Mesendoderm (in vitro differentiated cells): ENCODE measurements at regions not wholly inside any gene's neighbourhood (a gene's known extent, or its start where the extent isn't known, plus 50 kb on each side); places are given as distances from the start of the nearest gene placed in this dataset.

Experiments
- DNase-seq: peaks from one replicate; pipeline ENCODE4 v3.0.0; 2013
- H2AK5ac ChIP-seq: 2 replicates; pipeline ENCODE4 v1.6.1; 2013; ENCODE audit warnings: low read length, inconsistent platforms
- H2BK120ac ChIP-seq: 2 replicates; pipeline ENCODE4 v1.6.1; 2013; ENCODE audit warnings: low read depth, mild to moderate bottlenecking, low read length, moderate library complexity, mixed read lengths
- H2BK15ac ChIP-seq: replicated peaks from 2 replicates; pipeline ENCODE4 v1.6.1; 2013; ENCODE audit warnings: low read depth, mild to moderate bottlenecking, moderate library complexity
- H2BK5ac ChIP-seq: 2 replicates; pipeline ENCODE4 v1.6.1; 2013; ENCODE audit warnings: low read length, inconsistent platforms
- H3K18ac ChIP-seq: 2 replicates; pipeline ENCODE4 v1.6.1; 2013; ENCODE audit warnings: mild to moderate bottlenecking, low read length, mixed read lengths
- H3K23ac ChIP-seq: one replicate; pipeline ENCODE4 v1.6.1; 2013; ENCODE audit warnings: low read length
- H3K27ac ChIP-seq: 2 replicates; pipeline ENCODE4 v1.5.1; 2013; ENCODE audit warnings: low read depth, mild to moderate bottlenecking, inconsistent platforms, low read length, moderate library complexity
- H3K27me3 ChIP-seq: 2 replicates; pipeline ENCODE4 v1.6.1; 2013; ENCODE audit warnings: low read length, control low read depth, mild to moderate bottlenecking, inconsistent platforms; ENCODE audit not compliant: insufficient read depth, poor library complexity
- H3K36me3 ChIP-seq: 2 replicates; pipeline ENCODE4 v1.6.1; 2013; ENCODE audit warnings: low read length, inconsistent platforms; ENCODE audit not compliant: control insufficient read depth, insufficient read depth
- H3K4ac ChIP-seq: one replicate; pipeline ENCODE4 v1.6.1; 2013; ENCODE audit warnings: low read depth, mild to moderate bottlenecking, low read length, moderate library complexity
- H3K4me1 ChIP-seq: 2 replicates; pipeline ENCODE4 v1.6.1; 2013; ENCODE audit warnings: low read depth, low read length, inconsistent platforms; ENCODE audit not compliant: control insufficient read depth
- H3K4me2 ChIP-seq: 2 replicates; pipeline ENCODE4 v1.6.1; 2013; ENCODE audit warnings: low read length
- H3K4me3 ChIP-seq: 2 replicates; pipeline ENCODE4 v1.5.1; 2013; ENCODE audit warnings: mild to moderate bottlenecking, low read length
- H3K56ac ChIP-seq: one replicate; pipeline ENCODE4 v1.6.1; 2013; ENCODE audit warnings: low read length
- H3K79me1 ChIP-seq: 2 replicates; pipeline ENCODE4 v1.6.1; 2013; ENCODE audit warnings: low read length, inconsistent platforms
- H3K79me2 ChIP-seq: 2 replicates; pipeline ENCODE4 v1.6.1; 2013; ENCODE audit warnings: mild to moderate bottlenecking, low read length; ENCODE audit not compliant: control insufficient read depth, insufficient read depth
- H3K9ac ChIP-seq: 2 replicates; pipeline ENCODE4 v1.6.1; 2013; ENCODE audit warnings: low read length, inconsistent platforms
- H4K5ac ChIP-seq: one replicate; pipeline ENCODE4 v1.6.1; 2013; ENCODE audit warnings: low read length
- H4K8ac ChIP-seq: one replicate; pipeline ENCODE4 v1.6.1; 2013; ENCODE audit warnings: low read depth, mild to moderate bottlenecking, control low read depth, low read length, moderate library complexity
- WGBS: extraction: QIAGEN DNeasy Blood & Tissue Kit; methylation state at CpG from one replicate; pipeline ENCODE4 v1.1.7; 2013; ENCODE audit warnings: low lambda C conversion rate, missing lambda C conversion rate; ENCODE audit not compliant: insufficient coverage; ENCODE audit errors: extremely low coverage; 5-methylcytosine and 5-hydroxymethylcytosine counted together

DNA sequence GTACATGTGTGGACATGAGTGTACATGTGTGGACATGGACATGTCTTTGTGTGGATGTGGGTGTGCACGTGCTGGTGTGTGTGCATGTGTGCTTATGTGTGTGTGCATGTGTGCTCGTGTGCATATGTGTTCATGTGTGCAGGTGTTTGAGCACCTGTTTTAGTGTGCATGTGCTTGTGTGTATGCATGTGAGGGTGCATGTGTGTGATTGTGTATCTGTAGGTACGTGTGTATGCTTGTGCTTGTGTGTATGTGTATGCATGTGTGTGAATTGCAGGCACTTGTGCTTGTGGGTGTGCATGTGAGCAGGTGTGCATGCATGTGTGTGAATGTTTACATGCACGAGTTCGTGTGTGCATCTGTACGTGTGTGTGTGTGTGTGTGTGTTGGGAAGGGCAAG is 300.6 kb upstream of the EEF2KMT start:
- WGBS: no CpG with 5 or more reads among the region's 6 CpGs
- H3K56ac ChIP-seq: no peak overlapping the region
- no peak overlapping the region for H4K8ac ChIP-seq

DNA sequence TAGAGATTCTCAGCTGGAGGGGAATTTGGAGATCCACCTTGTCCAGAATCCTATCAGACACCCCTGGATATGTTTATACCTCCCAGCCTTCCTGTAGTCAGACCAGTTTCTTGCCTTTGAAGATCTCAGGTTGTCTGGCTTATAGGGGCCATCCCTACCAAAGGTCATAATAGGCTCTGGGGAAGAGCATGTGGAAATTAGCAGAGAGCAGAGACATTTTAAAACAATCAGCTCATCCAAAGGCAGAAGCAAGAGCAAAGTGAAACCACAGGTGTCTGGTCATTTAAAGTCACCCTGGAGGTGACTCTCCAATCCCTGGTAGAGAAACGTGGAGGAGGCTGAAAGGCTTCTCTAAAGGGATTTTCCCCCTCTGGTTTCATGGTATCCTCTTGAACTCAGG is 299.3 kb upstream of the EEF2KMT start:
- no peak overlapping the region for H3K4me2 ChIP-seq
- no peak overlapping the region for H2BK15ac ChIP-seq
- H3K18ac ChIP-seq: no peak overlapping the region
- no peak overlapping the region for H3K4ac ChIP-seq
- H3K79me2 ChIP-seq: no peaks in the 10 kb centered on the region
- no peak overlapping the region for H2AK5ac ChIP-seq
- H3K9ac ChIP-seq: no peak overlapping the region
- H3K79me1 ChIP-seq: no peaks in the 10 kb centered on the region
- no peak overlapping the region for H3K23ac ChIP-seq
- no peak overlapping the region for H4K5ac ChIP-seq
- no peak for DNase-seq
- no peak overlapping the region for H3K27ac ChIP-seq
- H3K36me3 ChIP-seq: no peaks in the 10 kb centered on the region
- no peak overlapping the region for H2BK5ac ChIP-seq
- H4K8ac ChIP-seq: no peak overlapping the region
- H3K27me3 ChIP-seq: no peaks in the 10 kb centered on the region
- H3K4me3 ChIP-seq: no peak overlapping the region
- no peak overlapping the region for H2BK120ac ChIP-seq
- WGBS: no CpG with 5 or more reads among the region's 1 CpG
- H3K56ac ChIP-seq: no peak overlapping the region
- H3K4me1 ChIP-seq: no peaks in the 10 kb centered on the region

More for the DNA sequence above, 300.6 kb upstream of the EEF2KMT start:
- Histone ChIP-seq H3K18ac (no peak overlapping the region), H3K36me3 (no peaks in the 10 kb centered on the region), H2BK120ac (no peak overlapping the region), H3K23ac (no peak overlapping the region), H3K4me1 (no peaks in the 10 kb centered on the region), H3K4ac (no peak overlapping the region), H2BK15ac (no peak overlapping the region), H3K27me3 (no peaks in the 10 kb centered on the region), H3K4me3 (no peak overlapping the region), H3K79me1 (no peaks in the 10 kb centered on the region), H4K5ac (no peak overlapping the region), H2AK5ac (no peak overlapping the region), H3K4me2 (no peak overlapping the region), H3K27ac (no peak overlapping the region), H2BK5ac (no peak overlapping the region), H3K79me2 (no peaks in the 10 kb centered on the region), H3K9ac (no peak overlapping the region)
- no peak for DNase-seq

DNA sequence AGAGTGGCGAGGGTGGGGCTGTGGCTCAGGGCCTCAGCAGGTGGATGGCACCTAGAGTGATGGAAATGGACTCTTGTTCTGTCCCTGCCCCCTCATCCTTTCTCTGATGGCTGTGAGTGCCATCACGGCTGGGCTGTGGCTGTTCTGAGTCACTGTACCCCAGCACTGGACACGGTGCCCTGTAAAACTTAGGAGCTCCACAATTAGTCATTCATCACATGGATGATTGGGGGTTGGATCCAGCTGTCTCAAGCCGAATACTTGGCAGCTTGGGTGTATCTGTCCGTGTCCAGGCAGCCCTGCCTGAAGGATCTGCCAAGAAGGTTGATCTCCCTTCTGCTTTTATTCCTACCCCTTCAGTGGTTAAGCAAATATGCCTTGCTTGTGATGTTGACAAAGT is 295.5 kb upstream of the EEF2KMT start:
- no peak overlapping the region for H3K56ac ChIP-seq
- H2BK120ac ChIP-seq: no peak overlapping the region
- H3K79me2 ChIP-seq: no peaks in the 10 kb centered on the region
- H3K27ac ChIP-seq: no peak overlapping the region
- no peaks in the 10 kb centered on the region for H3K4me1 ChIP-seq
- H3K23ac ChIP-seq: no peak overlapping the region
- no CpG with 5 or more reads among the region's 5 CpGs for WGBS
- no peak overlapping the region for H3K9ac ChIP-seq
- H2BK15ac ChIP-seq: no peak overlapping the region
- no peaks in the 10 kb centered on the region for H3K79me1 ChIP-seq
- H2AK5ac ChIP-seq: no peak overlapping the region
- no peaks in the 10 kb centered on the region for H3K27me3 ChIP-seq
- H4K8ac ChIP-seq: no peak overlapping the region
- no peaks in the 10 kb centered on the region for H3K36me3 ChIP-seq
- no peak for DNase-seq
- no peak overlapping the region for H4K5ac ChIP-seq
- no peak overlapping the region for H3K4me3 ChIP-seq
- no peak overlapping the region for H3K4ac ChIP-seq
- no peak overlapping the region for H3K4me2 ChIP-seq
- no peak overlapping the region for H3K18ac ChIP-seq
- H2BK5ac ChIP-seq: no peak overlapping the region

DNA sequence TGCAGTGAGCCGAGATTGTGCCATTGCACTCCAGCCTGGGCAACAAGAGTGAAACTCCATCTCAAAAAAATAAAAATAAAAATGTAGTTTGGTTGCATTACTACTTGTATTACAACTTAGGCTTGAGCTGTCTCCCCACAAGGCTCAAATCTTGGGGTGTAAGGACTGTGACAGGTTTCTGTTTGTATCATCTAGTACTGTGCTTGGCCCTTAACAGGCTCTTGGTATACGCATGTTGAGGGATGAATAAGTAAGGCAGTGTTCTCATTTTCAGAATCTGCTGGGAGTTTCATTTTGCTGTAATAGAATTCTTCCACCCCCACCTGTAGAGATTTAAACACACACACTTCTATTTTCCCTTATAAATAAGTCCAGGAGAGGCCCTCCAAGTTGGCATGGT is 289.4 kb upstream of the EEF2KMT start:
- H2BK120ac ChIP-seq: no peak overlapping the region
- no peak overlapping the region for H3K4me3 ChIP-seq
- H2BK5ac ChIP-seq: no peak overlapping the region
- no peak overlapping the region for H2AK5ac ChIP-seq
- no peak for DNase-seq
- no peak overlapping the region for H3K23ac ChIP-seq
- no peak overlapping the region for H3K4ac ChIP-seq
- no peak overlapping the region for H3K56ac ChIP-seq
- no peak overlapping the region for H3K18ac ChIP-seq
- H3K79me2 ChIP-seq: no peaks in the 10 kb centered on the region
- no peaks in the 10 kb centered on the region for H3K79me1 ChIP-seq
- H3K27ac ChIP-seq: no peak overlapping the region
- H3K9ac ChIP-seq: no peak overlapping the region
- H4K8ac ChIP-seq: no peak overlapping the region
- H3K27me3 ChIP-seq: no peaks in the 10 kb centered on the region
- H4K5ac ChIP-seq: no peak overlapping the region
- no peak overlapping the region for H2BK15ac ChIP-seq
- no CpG with 5 or more reads among the region's 2 CpGs for WGBS
- H3K4me2 ChIP-seq: no peak overlapping the region
- no peaks in the 10 kb centered on the region for H3K36me3 ChIP-seq
- H3K4me1 ChIP-seq: no peaks in the 10 kb centered on the region

DNA sequence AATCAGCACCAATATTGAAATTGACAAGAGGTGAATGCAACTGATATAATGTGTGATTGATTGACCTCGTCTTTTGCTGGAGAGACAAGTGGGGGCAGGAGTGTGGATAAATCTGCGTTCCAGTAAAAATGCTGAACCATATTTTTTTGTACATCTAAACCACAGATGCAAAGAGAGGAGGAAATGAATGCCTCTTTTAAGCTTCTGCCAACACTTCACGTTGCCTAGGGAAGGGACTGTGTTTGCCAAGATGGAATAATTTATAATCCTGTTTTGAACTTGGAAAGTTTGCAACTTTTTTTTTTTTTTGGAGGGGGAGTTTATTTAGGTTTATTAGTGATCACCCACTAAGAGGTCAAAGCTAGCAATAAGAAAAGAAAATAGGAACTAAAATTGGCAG is 288.2 kb upstream of the EEF2KMT start:
- Histone ChIP-seq H3K36me3 (no peaks in the 10 kb centered on the region), H2BK5ac (no peak overlapping the region), H3K79me2 (no peaks in the 10 kb centered on the region), H2BK15ac (no peak overlapping the region), H3K79me1 (no peaks in the 10 kb centered on the region), H2BK120ac (no peak overlapping the region), H3K27ac (no peak overlapping the region), H3K23ac (no peak overlapping the region), H3K9ac (no peak overlapping the region), H3K18ac (no peak overlapping the region), H3K4me1 (no peaks in the 10 kb centered on the region), H3K4me2 (no peak overlapping the region), H2AK5ac (no peak overlapping the region), H3K56ac (no peak overlapping the region), H3K4ac (no peak overlapping the region), H3K4me3 (no peak overlapping the region), H3K27me3 (no peaks in the 10 kb centered on the region), H4K8ac (no peak overlapping the region), H4K5ac (no peak overlapping the region)
- no CpG with 5 or more reads among the region's 3 CpGs for WGBS
- no peak for DNase-seq

DNA sequence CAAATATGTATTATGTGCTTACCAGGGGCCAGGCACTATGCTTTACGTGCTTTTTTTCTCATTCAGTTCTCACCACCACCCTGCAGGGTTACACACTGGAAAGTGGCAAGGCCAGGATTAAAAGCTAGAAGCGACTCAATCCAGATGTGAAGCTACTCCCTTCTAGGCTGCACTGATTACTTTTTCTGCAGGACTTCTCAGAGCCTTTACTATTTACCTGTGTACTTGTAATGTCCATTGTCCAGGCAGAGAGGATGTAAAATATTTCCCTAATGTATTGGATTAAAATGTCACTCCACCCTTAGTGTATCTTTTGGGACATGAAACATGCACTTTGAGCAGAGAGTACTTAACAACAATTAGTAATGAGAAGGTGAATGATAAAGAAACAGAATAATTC is 287.5 kb upstream of the EEF2KMT start:
- H3K56ac ChIP-seq: no peak overlapping the region
- no peak overlapping the region for H3K9ac ChIP-seq
- no peak overlapping the region for H2BK120ac ChIP-seq
- no peaks in the 10 kb centered on the region for H3K79me2 ChIP-seq
- H4K8ac ChIP-seq: no peak overlapping the region
- no peak for DNase-seq
- WGBS: no CpG with 5 or more reads among the region's 2 CpGs
- H4K5ac ChIP-seq: no peak overlapping the region
- no peak overlapping the region for H3K4ac ChIP-seq
- no peak overlapping the region for H3K18ac ChIP-seq
- H3K36me3 ChIP-seq: no peaks in the 10 kb centered on the region
- H3K27me3 ChIP-seq: no peaks in the 10 kb centered on the region
- H3K4me2 ChIP-seq: no peak overlapping the region
- no peak overlapping the region for H2AK5ac ChIP-seq
- no peak overlapping the region for H3K4me3 ChIP-seq
- H3K79me1 ChIP-seq: no peaks in the 10 kb centered on the region
- H3K4me1 ChIP-seq: no peaks in the 10 kb centered on the region
- H3K27ac ChIP-seq: no peak overlapping the region
- H2BK5ac ChIP-seq: no peak overlapping the region
- no peak overlapping the region for H3K23ac ChIP-seq
- H2BK15ac ChIP-seq: no peak overlapping the region
